IPS-20b (cell line): ENCODE measurements at regions not wholly inside any gene's neighbourhood (a gene's known extent, or its start where the extent isn't known, plus 50 kb on each side); places are given as distances from the start of the nearest gene placed in this dataset.
"Not testable (repeated sequence)": the region's sequence is repeated elsewhere in the genome, so short reads cannot be mapped to it uniquely, and the experiment has no call there.

Experiments used
- H3K27ac ChIP-seq: one replicate; pipeline ENCODE4 v1.5.1; 2013; ENCODE audit warnings: low read length
- H3K27me3 ChIP-seq: 2 replicates; pipeline ENCODE4 v1.6.1; 2013; ENCODE audit warnings: mild to moderate bottlenecking, low read length, inconsistent platforms; ENCODE audit not compliant: insufficient read depth
- H3K36me3 ChIP-seq: 2 replicates; pipeline ENCODE4 v1.6.1; 2013; ENCODE audit warnings: low read depth, mild to moderate bottlenecking, inconsistent platforms, low read length, moderate library complexity; ENCODE audit not compliant: insufficient read depth
- H3K4me1 ChIP-seq: 2 replicates; pipeline ENCODE4 v1.6.1; 2013; ENCODE audit warnings: mild to moderate bottlenecking, control low read depth, inconsistent platforms, low read length, moderate library complexity; ENCODE audit not compliant: insufficient read depth
- H3K4me3 ChIP-seq: 2 replicates; pipeline ENCODE4 v1.5.1; 2013; ENCODE audit warnings: mild to moderate bottlenecking, low read length, inconsistent platforms
- H3K9ac ChIP-seq: 2 replicates; pipeline ENCODE4 v1.6.1; 2013; ENCODE audit warnings: low read depth, mild to moderate bottlenecking, inconsistent platforms, low read length, moderate library complexity
- H3K9me3 ChIP-seq: 2 replicates; pipeline ENCODE4 v1.6.1; 2013; ENCODE audit warnings: mild to moderate bottlenecking, low read depth, low read length, inconsistent platforms; ENCODE audit not compliant: insufficient read depth

- Histone ChIP-seq H3K9ac (no peak overlapping the region), H3K9me3 (no peaks in the 10 kb centered on the region), H3K27me3 (no peaks in the 10 kb centered on the region), H3K4me1 (peaks cover 7% of the 10 kb centered on the region; the same call in 1 of the 2 replicates), H3K36me3 (no peaks in the 10 kb centered on the region), H3K4me3 (no peak overlapping the region), H3K27ac (no peak overlapping the region)
Measured at GRCh38 chr5:115456539-115457040, 88.0 kb downstream of the FEM1C start.

GRCh38 chr5:115456056-115456455, 88.5 kb downstream of the FEM1C start:
- no peaks in the 10 kb centered on the region for H3K27me3 ChIP-seq
- H3K36me3 ChIP-seq: no peaks in the 10 kb centered on the region
- H3K4me1 ChIP-seq: peaks cover 7% of the 10 kb centered on the region; the same call in 1 of the 2 replicates
- H3K27ac ChIP-seq: no peak overlapping the region
- no peak overlapping the region for H3K9ac ChIP-seq
- H3K4me3 ChIP-seq: no peak overlapping the region
- H3K9me3 ChIP-seq: no peaks in the 10 kb centered on the region

- Histone ChIP-seq H3K9ac (no peak overlapping the region), H3K27ac (no peak overlapping the region), H3K27me3 (no peaks in the 10 kb centered on the region), H3K4me1 (peaks cover 3% of the 10 kb centered on the region; the same call in 1 of the 2 replicates), H3K36me3 (no peaks in the 10 kb centered on the region), H3K9me3 (no peaks in the 10 kb centered on the region), H3K4me3 (no peak overlapping the region)
Measured at GRCh38 chr5:115455301-115455707, 89.3 kb downstream of the FEM1C start.

- H3K27ac ChIP-seq: no peak overlapping the region
- H3K9me3 ChIP-seq: no peaks in the 10 kb centered on the region
- no peaks in the 10 kb centered on the region for H3K4me1 ChIP-seq
- no peak overlapping the region for H3K9ac ChIP-seq
- no peaks in the 10 kb centered on the region for H3K36me3 ChIP-seq
- no peaks in the 10 kb centered on the region for H3K27me3 ChIP-seq
- no peak overlapping the region for H3K4me3 ChIP-seq
Measured at GRCh38 chr5:115453391-115454095, 91.0 kb downstream of the FEM1C start.

- H3K9ac ChIP-seq: no peak overlapping the region
- no peaks in the 10 kb centered on the region for H3K4me1 ChIP-seq
- H3K27ac ChIP-seq: no peak overlapping the region
- H3K27me3 ChIP-seq: no peaks in the 10 kb centered on the region
- no peaks in the 10 kb centered on the region for H3K36me3 ChIP-seq
- no peak overlapping the region for H3K4me3 ChIP-seq
- H3K9me3 ChIP-seq: no peaks in the 10 kb centered on the region
Measured at GRCh38 chr5:115452536-115453235, 91.9 kb downstream of the FEM1C start.

- Histone ChIP-seq H3K9ac (no peak overlapping the region), H3K36me3 (no peaks in the 10 kb centered on the region), H3K9me3 (no peaks in the 10 kb centered on the region), H3K27ac (no peak overlapping the region), H3K4me3 (no peak overlapping the region), H3K27me3 (no peaks in the 10 kb centered on the region), H3K4me1 (no peaks in the 10 kb centered on the region)
Measured at GRCh38 chr5:115452083-115452482, 92.5 kb downstream of the FEM1C start.

GRCh38 chr5:115450741-115451140, 93.8 kb downstream of the FEM1C start:
- H3K4me3 ChIP-seq: no peak overlapping the region
- no peaks in the 10 kb centered on the region for H3K9me3 ChIP-seq
- H3K36me3 ChIP-seq: no peaks in the 10 kb centered on the region
- no peak overlapping the region for H3K27ac ChIP-seq
- no peaks in the 10 kb centered on the region for H3K27me3 ChIP-seq
- no peak overlapping the region for H3K9ac ChIP-seq
- no peaks in the 10 kb centered on the region for H3K4me1 ChIP-seq

GRCh38 chr5:115448630-115449029, 95.9 kb downstream of the FEM1C start:
- not testable (repeated sequence) for H3K36me3 ChIP-seq, H3K4me1 ChIP-seq, H3K27ac ChIP-seq, H3K27me3 ChIP-seq, H3K9ac ChIP-seq, H3K4me3 ChIP-seq, H3K9me3 ChIP-seq

GRCh38 chr5:115440782-115441451, 103.7 kb downstream of the FEM1C start:
- no peak overlapping the region for H3K27ac ChIP-seq
- peaks cover 20% of the 10 kb centered on the region for H3K9me3 ChIP-seq
- no peaks in the 10 kb centered on the region for H3K4me1 ChIP-seq
- H3K9ac ChIP-seq: no peak overlapping the region
- H3K4me3 ChIP-seq: no peak overlapping the region
- no peaks in the 10 kb centered on the region for H3K27me3 ChIP-seq
- H3K36me3 ChIP-seq: no peaks in the 10 kb centered on the region

- H3K9ac ChIP-seq: no peak overlapping the region
- H3K36me3 ChIP-seq: no peaks in the 10 kb centered on the region
- H3K27me3 ChIP-seq: no peaks in the 10 kb centered on the region
- no peaks in the 10 kb centered on the region for H3K4me1 ChIP-seq
- no peak overlapping the region for H3K4me3 ChIP-seq
- no peak overlapping the region for H3K27ac ChIP-seq
- peaks cover 20% of the 10 kb centered on the region for H3K9me3 ChIP-seq
Measured at GRCh38 chr5:115439639-115440038, 104.9 kb downstream of the FEM1C start.

GRCh38 chr5:115439042-115439441, 105.5 kb downstream of the FEM1C start:
- Histone ChIP-seq H3K36me3 (no peaks in the 10 kb centered on the region), H3K27me3 (no peaks in the 10 kb centered on the region), H3K9me3 (peaks cover 20% of the 10 kb centered on the region), H3K9ac (no peak overlapping the region), H3K4me3 (no peak overlapping the region), H3K4me1 (no peaks in the 10 kb centered on the region), H3K27ac (no peak overlapping the region)
